Endothelial cell of umbilical vein (primary cell): ENCODE measurements at regions not wholly inside any gene's neighbourhood (a gene's known extent, or its start where the extent isn't known, plus 50 kb on each side); places are given as distances from the start of the nearest gene placed in this dataset.

Experiments
- BruUV-seq: library from RNA; stranded (reverse); fragments of 400-500 nt; replicated peaks from 2 replicates; lab custom pipeline; 2021; lab: Mats Ljungman, UMichigan
- CTCF ChIA-PET: fragments of 300-600, 350-600 bp; sonication (Branson Sonifier 250); formaldehyde crosslinking; loops from one replicate; lab custom pipeline; 2021; ENCODE audit warnings: antibody characterized with exemption, inconsistent platforms; lab: Charles Lee
- POLR2A ChIA-PET: fragments of 300-600, 350-600 bp; sonication (Branson Sonifier 250); formaldehyde crosslinking; loops from one replicate; lab custom pipeline; 2021; ENCODE audit warnings: antibody characterized with exemption, inconsistent platforms; lab: Charles Lee
- DNase-seq: peaks from one replicate; pipeline ENCODE4 v3.0.0-alpha.2; 2011; ENCODE audit warnings: low read depth, low spot score
- FAIRE-seq: peaks from 2 replicates; lab custom pipeline; 2011; peaks lifted over from hg19 to GRCh38; lab: Jason Lieb, UNC
- H2AFZ ChIP-seq: 2 replicates; pipeline ENCODE4 v1.6.0; 2012; ENCODE audit warnings: low read depth, low read length, control low read depth, inconsistent platforms
- H3K27ac ChIP-seq: 2 replicates; pipeline ENCODE4 v1.5.1; 2011; ENCODE audit warnings: low read depth, mild to moderate bottlenecking, control low read depth, low read length, moderate library complexity; ENCODE audit not compliant: insufficient read depth
- H3K27me3 ChIP-seq, 2 experiments: 2 replicates each; pipeline versions ENCODE4 v1.6.0 to v1.6.1; 2011; ENCODE audit warnings: low read length in 2 of 2, mixed read lengths in 1 of 2; ENCODE audit not compliant: control insufficient read depth in 2 of 2, insufficient read depth in 2 of 2
- H3K36me3 ChIP-seq, 2 experiments: 2 replicates in 1 of 2; 3 replicates in 1 of 2; pipeline ENCODE4 v1.5.1; 2011; ENCODE audit warnings: low read length in 2 of 2, mild to moderate bottlenecking in 1 of 2, moderate library complexity in 1 of 2; ENCODE audit not compliant: control insufficient read depth in 2 of 2, insufficient read depth in 2 of 2; ENCODE audit errors: extremely low read depth in 1 of 2
- H3K4me1 ChIP-seq: 3 replicates; pipeline ENCODE4 v1.5.1; 2011; ENCODE audit warnings: mild to moderate bottlenecking, low read length; ENCODE audit not compliant: control insufficient read depth, insufficient read depth; ENCODE audit errors: extremely low read depth
- H3K4me2 ChIP-seq: 2 replicates; pipeline ENCODE4 v1.6.1; 2011; ENCODE audit warnings: low read length, control low read depth, mixed read lengths; ENCODE audit not compliant: insufficient read depth
- H3K4me3 ChIP-seq, 3 experiments: fragments of 200-600 bp in 1 of 3; sonication (generic), shearing (Covaris generic) in 1 of 3; replicated peaks in 1 of 3; 2 replicates each; pipeline ENCODE4 v1.5.1; 2011 to 2016; ENCODE audit warnings: control low read depth in 3 of 3, low read length in 3 of 3, mild to moderate bottlenecking in 2 of 3, inconsistent platforms in 1 of 3, low read depth in 1 of 3, moderate library complexity in 1 of 3; ENCODE audit not compliant: insufficient read depth in 1 of 3
- H3K79me2 ChIP-seq: 2 replicates; pipeline ENCODE4 v1.6.0; 2012; ENCODE audit warnings: low read length, inconsistent platforms; ENCODE audit not compliant: control insufficient read depth, insufficient read depth
- H3K9ac ChIP-seq: replicated peaks from 2 replicates; pipeline ENCODE3; 2011; ENCODE audit warnings: low read length, control low read depth; ENCODE audit not compliant: insufficient read depth; ENCODE audit errors: extremely low read depth
- H3K9me1 ChIP-seq: replicated peaks from 3 replicates; pipeline ENCODE4 v1.6.0; 2011; ENCODE audit warnings: mild to moderate bottlenecking, low read length; ENCODE audit not compliant: control insufficient read depth, insufficient read depth; ENCODE audit errors: extremely low read depth
- H3K9me3 ChIP-seq: replicated peaks from 2 replicates; pipeline ENCODE4 v1.5.1; 2012; ENCODE audit warnings: low read length, inconsistent platforms; ENCODE audit not compliant: control insufficient read depth, insufficient read depth
- H4K20me1 ChIP-seq: replicated peaks from 2 replicates; pipeline ENCODE3; 2011; ENCODE audit warnings: mild to moderate bottlenecking, low read length; ENCODE audit not compliant: control insufficient read depth, insufficient read depth; ENCODE audit errors: extremely low read depth
- CTCF ChIP-seq, 2 donors: IDR thresholded peaks; 1 replicate in 1 of 2; 2 replicates in 1 of 2; pipeline ENCODE4 v1.5.1; 2011; ENCODE audit warnings: low read length in 2 of 2, mild to moderate bottlenecking in 2 of 2, moderate library complexity in 2 of 2, control low read depth in 1 of 2, inconsistent platforms in 1 of 2, low read depth in 1 of 2; ENCODE audit not compliant: insufficient read depth in 1 of 2; ENCODE audit errors: extremely low read depth in 1 of 2
- EZH2 ChIP-seq: IDR thresholded peaks from 2 replicates; pipeline ENCODE4 v1.6.1; 2012; ENCODE audit warnings: borderline replicate concordance, low read depth, mild to moderate bottlenecking, moderate library complexity, low read length, inconsistent platforms; ENCODE audit not compliant: severe bottlenecking
- GATA2 ChIP-seq: IDR thresholded peaks from 2 replicates; pipeline ENCODE4 v1.7.0; 2011; ENCODE audit warnings: low read depth, mild to moderate bottlenecking, moderate library complexity, mixed read lengths, low read length; ENCODE audit not compliant: insufficient read length, insufficient read depth
- MAX ChIP-seq: IDR thresholded peaks from 2 replicates; pipeline ENCODE4 v1.6.1; 2011; ENCODE audit not compliant: insufficient read depth, insufficient read length
- MYC ChIP-seq: IDR thresholded peaks from one replicate; pipeline ENCODE4 v1.6.1; 2011; ENCODE audit warnings: mild to moderate bottlenecking, low read depth, low read length
- POLR2A ChIP-seq: IDR thresholded peaks from 2 replicates; pipeline ENCODE4 v1.6.1; 2012; ENCODE audit warnings: low read depth, mild to moderate bottlenecking, control low read depth, low read length
- POLR2AphosphoS5 ChIP-seq: IDR thresholded peaks from 2 replicates; pipeline ENCODE4 v1.6.1; 2012; ENCODE audit warnings: low read depth, mild to moderate bottlenecking, control low read depth, low read length, moderate library complexity; ENCODE audit not compliant: insufficient read depth
- dilution Hi-C: fragments of 300-500 bp; cut with MboI; formaldehyde crosslinking; loops from one replicate; pipeline ENCODE4 v1.15.0; 2019; ENCODE audit warnings: low sequenced_read_pairs; ENCODE audit not compliant: extremely low pct_ligation_motif_present
- intact Hi-C: fragments of 100-400 bp; cut with micrococcal nuclease; formaldehyde crosslinking; loops from one replicate; pipeline ENCODE4 v1.10.0; 2022

GRCh38 chr12:58453306-58453705 is 467.0 kb downstream of the LRIG3 start:
- H3K9me1 ChIP-seq = peaks cover 2% of the 10 kb centered on the region
- no peak overlapping the region for H3K4me2 ChIP-seq
- CTCF ChIA-PET = interaction anchor here (0.6 kb wide), 1 partner anchor 10 kb away, joined by 4 read pairs; no protein-coding TSS in a partner anchor
- no peaks in the 10 kb centered on the region for H3K9me3 ChIP-seq
- H3K79me2 ChIP-seq = no peaks in the 10 kb centered on the region
- intact Hi-C loops (no loop called here), dilution Hi-C loops (no loop called here)
- DNase-seq (no peak), FAIRE-seq (no peak)
- H2AFZ ChIP-seq = no peak overlapping the region
- no peak overlapping the region for H3K27ac ChIP-seq
- no peaks in the 10 kb centered on the region for H3K27me3 ChIP-seq
- no TSS peak for BruUV-seq
- H3K36me3 ChIP-seq = no peaks in the 10 kb centered on the region
- H3K4me1 ChIP-seq = no peaks in the 10 kb centered on the region
- POLR2A ChIA-PET = no interaction called here
- no peak for TF ChIP-seq MYC
- TF ChIP-seq POLR2AphosphoS5 = no peak
- TF ChIP-seq GATA2 = no peak
- H3K9ac ChIP-seq = no peak overlapping the region
- H4K20me1 ChIP-seq = no peaks in the 10 kb centered on the region
- H3K4me3 ChIP-seq = no peak overlapping the region

GRCh38 chr12:58455136-58455535 is 465.2 kb downstream of the LRIG3 start:
- no peak overlapping the region for H3K27ac ChIP-seq
- H3K9ac ChIP-seq = no peak overlapping the region
- no TSS peak for BruUV-seq
- no peaks in the 10 kb centered on the region for H3K9me1 ChIP-seq
- no peak overlapping the region for H3K4me3 ChIP-seq
- intact Hi-C loops = no loop called here
- ChIA-PET CTCF (interaction anchor here (1.5 kb wide), 1 partner anchor 12 kb away, joined by 3 read pairs; no protein-coding TSS in a partner anchor), POLR2A (no interaction called here)
- H3K27me3 ChIP-seq = no peaks in the 10 kb centered on the region
- dilution Hi-C loops = no loop called here
- H3K9me3 ChIP-seq = no peaks in the 10 kb centered on the region
- H3K36me3 ChIP-seq = no peaks in the 10 kb centered on the region
- no peaks in the 10 kb centered on the region for H4K20me1 ChIP-seq
- no peak for TF ChIP-seq CTCF (IDR thresholded peaks at IDR 0.05; ENCODE audit: extremely low read depth in 1 of 2, insufficient read depth in 1 of 2, low read depth in 1 of 2, low read length in 2 of 2)
- no peak for TF ChIP-seq POLR2AphosphoS5
- no peak for TF ChIP-seq POLR2A
- no peak for TF ChIP-seq MAX
- no peak for TF ChIP-seq MYC
- TF ChIP-seq EZH2 = no peak
- no peak overlapping the region for H3K4me2 ChIP-seq
- DNase-seq (no peak), FAIRE-seq (no peak)
- no peaks in the 10 kb centered on the region for H3K4me1 ChIP-seq
- H3K79me2 ChIP-seq = no peaks in the 10 kb centered on the region
- no peak overlapping the region for H2AFZ ChIP-seq
